ENCODE measurements at regions not wholly inside any gene's neighbourhood (a gene's known extent, or its start where the extent isn't known, plus 50 kb on each side); places are given as distances from the start of the nearest gene placed in this dataset.

DNA sequence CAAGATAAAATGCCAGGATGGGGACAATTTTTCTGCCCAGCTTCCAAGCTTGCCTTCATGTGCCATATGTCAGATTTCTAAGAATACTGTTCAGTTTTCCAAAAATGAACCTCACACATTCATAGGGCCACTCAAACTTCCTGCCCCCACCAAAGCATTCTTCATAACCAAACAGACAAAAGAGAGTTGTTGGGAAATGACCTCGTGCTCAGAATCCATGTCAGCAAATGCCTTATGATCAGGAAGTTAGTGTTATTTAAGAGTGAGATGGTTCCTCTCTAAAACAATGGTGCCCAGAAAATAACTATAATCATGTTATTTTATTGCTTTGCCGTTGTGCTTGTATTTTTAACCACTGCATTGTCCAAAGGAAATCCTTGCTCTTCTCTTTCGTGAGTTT lies 208.2 kb downstream of the ZNF608 start:
- H3K4me1 ChIP-seq (ENCODE audit: control insufficient read depth in 4 of 4, insufficient read depth in 4 of 4, low read length in 3 of 4), result no peaks in the 10 kb centered on the region
- no peak for DNase-seq (ENCODE audit: low spot score)
- TF ChIP-seq GABPA (IDR thresholded peaks at IDR 0.05 in 1 of 2, conservative IDR thresholded peaks at IDR 0.05 in 1 of 2) (no peak), RAD21 (IDR thresholded peaks at IDR 0.05) (no peak), HNF4G (IDR thresholded peaks at IDR 0.05) (no peak), EGR1 (IDR thresholded peaks at IDR 0.05; ENCODE audit: low read depth in 2 of 2) (no peak), FOXA2 (IDR thresholded peaks at IDR 0.05) (no peak), FOXA1 (IDR thresholded peaks at IDR 0.05) (no peak), TAF1 (conservative IDR thresholded peaks at IDR 0.05) (no peak), SP1 (IDR thresholded peaks at IDR 0.05) (no peak), YY1 (IDR thresholded peaks at IDR 0.05) (no peak), NR2F2 (IDR thresholded peaks at IDR 0.05) (no peak), HNF4A (conservative IDR thresholded peaks at IDR 0.05) (no peak), JUND (IDR thresholded peaks at IDR 0.05) (no peak)
- TF ChIP-seq, protein P1, sequence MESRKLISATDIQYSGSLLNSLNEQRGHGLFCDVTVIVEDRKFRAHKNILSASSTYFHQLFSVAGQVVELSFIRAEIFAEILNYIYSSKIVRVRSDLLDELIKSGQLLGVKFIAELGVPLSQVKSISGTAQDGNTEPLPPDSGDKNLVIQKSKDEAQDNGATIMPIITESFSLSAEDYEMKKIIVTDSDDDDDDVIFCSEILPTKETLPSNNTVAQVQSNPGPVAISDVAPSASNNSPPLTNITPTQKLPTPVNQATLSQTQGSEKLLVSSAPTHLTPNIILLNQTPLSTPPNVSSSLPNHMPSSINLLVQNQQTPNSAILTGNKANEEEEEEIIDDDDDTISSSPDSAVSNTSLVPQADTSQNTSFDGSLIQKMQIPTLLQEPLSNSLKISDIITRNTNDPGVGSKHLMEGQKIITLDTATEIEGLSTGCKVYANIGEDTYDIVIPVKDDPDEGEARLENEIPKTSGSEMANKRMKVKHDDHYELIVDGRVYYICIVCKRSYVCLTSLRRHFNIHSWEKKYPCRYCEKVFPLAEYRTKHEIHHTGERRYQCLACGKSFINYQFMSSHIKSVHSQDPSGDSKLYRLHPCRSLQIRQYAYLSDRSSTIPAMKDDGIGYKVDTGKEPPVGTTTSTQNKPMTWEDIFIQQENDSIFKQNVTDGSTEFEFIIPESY (IDR thresholded peaks at IDR 0.05), result no peak
- TF ChIP-seq, protein P2, sequence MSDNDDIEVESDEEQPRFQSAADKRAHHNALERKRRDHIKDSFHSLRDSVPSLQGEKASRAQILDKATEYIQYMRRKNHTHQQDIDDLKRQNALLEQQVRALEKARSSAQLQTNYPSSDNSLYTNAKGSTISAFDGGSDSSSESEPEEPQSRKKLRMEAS (IDR thresholded peaks at IDR 0.05), result no peak
- TF ChIP-seq, protein P3, sequence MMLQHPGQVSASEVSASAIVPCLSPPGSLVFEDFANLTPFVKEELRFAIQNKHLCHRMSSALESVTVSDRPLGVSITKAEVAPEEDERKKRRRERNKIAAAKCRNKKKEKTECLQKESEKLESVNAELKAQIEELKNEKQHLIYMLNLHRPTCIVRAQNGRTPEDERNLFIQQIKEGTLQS (IDR thresholded peaks at IDR 0.05), result no peak
- TF ChIP-seq, protein P4, sequence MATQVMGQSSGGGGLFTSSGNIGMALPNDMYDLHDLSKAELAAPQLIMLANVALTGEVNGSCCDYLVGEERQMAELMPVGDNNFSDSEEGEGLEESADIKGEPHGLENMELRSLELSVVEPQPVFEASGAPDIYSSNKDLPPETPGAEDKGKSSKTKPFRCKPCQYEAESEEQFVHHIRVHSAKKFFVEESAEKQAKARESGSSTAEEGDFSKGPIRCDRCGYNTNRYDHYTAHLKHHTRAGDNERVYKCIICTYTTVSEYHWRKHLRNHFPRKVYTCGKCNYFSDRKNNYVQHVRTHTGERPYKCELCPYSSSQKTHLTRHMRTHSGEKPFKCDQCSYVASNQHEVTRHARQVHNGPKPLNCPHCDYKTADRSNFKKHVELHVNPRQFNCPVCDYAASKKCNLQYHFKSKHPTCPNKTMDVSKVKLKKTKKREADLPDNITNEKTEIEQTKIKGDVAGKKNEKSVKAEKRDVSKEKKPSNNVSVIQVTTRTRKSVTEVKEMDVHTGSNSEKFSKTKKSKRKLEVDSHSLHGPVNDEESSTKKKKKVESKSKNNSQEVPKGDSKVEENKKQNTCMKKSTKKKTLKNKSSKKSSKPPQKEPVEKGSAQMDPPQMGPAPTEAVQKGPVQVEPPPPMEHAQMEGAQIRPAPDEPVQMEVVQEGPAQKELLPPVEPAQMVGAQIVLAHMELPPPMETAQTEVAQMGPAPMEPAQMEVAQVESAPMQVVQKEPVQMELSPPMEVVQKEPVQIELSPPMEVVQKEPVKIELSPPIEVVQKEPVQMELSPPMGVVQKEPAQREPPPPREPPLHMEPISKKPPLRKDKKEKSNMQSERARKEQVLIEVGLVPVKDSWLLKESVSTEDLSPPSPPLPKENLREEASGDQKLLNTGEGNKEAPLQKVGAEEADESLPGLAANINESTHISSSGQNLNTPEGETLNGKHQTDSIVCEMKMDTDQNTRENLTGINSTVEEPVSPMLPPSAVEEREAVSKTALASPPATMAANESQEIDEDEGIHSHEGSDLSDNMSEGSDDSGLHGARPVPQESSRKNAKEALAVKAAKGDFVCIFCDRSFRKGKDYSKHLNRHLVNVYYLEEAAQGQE (IDR thresholded peaks at IDR 0.05), result no peak
- TF ChIP-seq, protein P5, sequence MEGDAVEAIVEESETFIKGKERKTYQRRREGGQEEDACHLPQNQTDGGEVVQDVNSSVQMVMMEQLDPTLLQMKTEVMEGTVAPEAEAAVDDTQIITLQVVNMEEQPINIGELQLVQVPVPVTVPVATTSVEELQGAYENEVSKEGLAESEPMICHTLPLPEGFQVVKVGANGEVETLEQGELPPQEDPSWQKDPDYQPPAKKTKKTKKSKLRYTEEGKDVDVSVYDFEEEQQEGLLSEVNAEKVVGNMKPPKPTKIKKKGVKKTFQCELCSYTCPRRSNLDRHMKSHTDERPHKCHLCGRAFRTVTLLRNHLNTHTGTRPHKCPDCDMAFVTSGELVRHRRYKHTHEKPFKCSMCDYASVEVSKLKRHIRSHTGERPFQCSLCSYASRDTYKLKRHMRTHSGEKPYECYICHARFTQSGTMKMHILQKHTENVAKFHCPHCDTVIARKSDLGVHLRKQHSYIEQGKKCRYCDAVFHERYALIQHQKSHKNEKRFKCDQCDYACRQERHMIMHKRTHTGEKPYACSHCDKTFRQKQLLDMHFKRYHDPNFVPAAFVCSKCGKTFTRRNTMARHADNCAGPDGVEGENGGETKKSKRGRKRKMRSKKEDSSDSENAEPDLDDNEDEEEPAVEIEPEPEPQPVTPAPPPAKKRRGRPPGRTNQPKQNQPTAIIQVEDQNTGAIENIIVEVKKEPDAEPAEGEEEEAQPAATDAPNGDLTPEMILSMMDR (IDR thresholded peaks at IDR 0.05; ENCODE audit: low read depth, low read length, missing input control), result no peak
- no peaks in the 10 kb centered on the region for H3K9me3 ChIP-seq (ENCODE audit: control insufficient read depth in 4 of 4, low read length in 3 of 4)
- H3K4me3 ChIP-seq (ENCODE audit: low read depth in 1 of 3, low read length in 3 of 3), result no peak overlapping the region
- 72% methylated on average over 3 of the region's 3 CpGs for WGBS
- H3K27ac ChIP-seq (ENCODE audit: low read depth in 1 of 2, low read length in 2 of 2), result no peak overlapping the region
- H3K9ac ChIP-seq (ENCODE audit: low read depth in 1 of 2, low read length in 2 of 2), result no peak overlapping the region
- H3K36me3 ChIP-seq (ENCODE audit: control insufficient read depth in 4 of 4, insufficient read depth in 3 of 4, low read depth in 1 of 4, low read length in 3 of 4), result no peaks in the 10 kb centered on the region
- H3K27me3 ChIP-seq (ENCODE audit: control insufficient read depth in 4 of 4, insufficient read depth in 4 of 4, low read length in 3 of 4), result no peaks in the 10 kb centered on the region

DNA sequence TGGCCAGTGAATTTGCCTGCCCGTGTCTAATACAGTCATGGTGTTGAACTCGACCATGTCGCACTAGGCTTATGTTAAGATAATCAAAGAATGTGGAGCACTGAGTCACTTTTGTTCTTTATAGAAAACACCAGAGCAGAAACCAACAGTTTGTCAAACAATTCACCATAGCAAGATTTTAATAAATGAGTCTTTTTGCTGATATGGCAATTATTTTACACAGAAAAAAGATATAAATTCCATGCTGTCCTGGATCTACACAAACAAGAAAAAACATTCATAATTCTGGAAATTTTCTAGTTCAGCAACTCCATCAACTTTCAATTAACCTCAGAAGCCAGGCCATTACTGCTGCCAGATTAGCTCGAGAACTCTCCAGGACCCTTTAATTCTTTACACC lies 208.9 kb downstream of the ZNF608 start:
- H3K27ac ChIP-seq (ENCODE audit: low read depth in 1 of 2, low read length in 2 of 2), result no peak overlapping the region
- TF ChIP-seq JUND (IDR thresholded peaks at IDR 0.05) (no peak), FOXA1 (IDR thresholded peaks at IDR 0.05) (no peak), FOXA2 (IDR thresholded peaks at IDR 0.05) (no peak), GABPA (IDR thresholded peaks at IDR 0.05 in 1 of 2, conservative IDR thresholded peaks at IDR 0.05 in 1 of 2) (no peak)
- TF ChIP-seq, protein P1 (IDR thresholded peaks at IDR 0.05), result no peak
- TF ChIP-seq, protein P4 (IDR thresholded peaks at IDR 0.05), result no peak

More for the DNA sequence above, 208.9 kb downstream of the ZNF608 start:
- Histone ChIP-seq H3K27me3 (ENCODE audit: control insufficient read depth in 4 of 4, insufficient read depth in 4 of 4, low read length in 3 of 4) (no peaks in the 10 kb centered on the region), H3K4me1 (ENCODE audit: control insufficient read depth in 4 of 4, insufficient read depth in 4 of 4, low read length in 3 of 4) (no peaks in the 10 kb centered on the region), H3K4me3 (ENCODE audit: low read depth in 1 of 3, low read length in 3 of 3) (no peak overlapping the region), H3K9me3 (ENCODE audit: control insufficient read depth in 4 of 4, low read length in 3 of 4) (no peaks in the 10 kb centered on the region), H3K36me3 (ENCODE audit: control insufficient read depth in 4 of 4, insufficient read depth in 3 of 4, low read depth in 1 of 4, low read length in 3 of 4) (no peaks in the 10 kb centered on the region), H3K9ac (ENCODE audit: low read depth in 1 of 2, low read length in 2 of 2) (no peak overlapping the region)
- 96% methylated on average over 4 of the region's 4 CpGs for WGBS
- DNase-seq (ENCODE audit: low spot score), result no peak
